ENCODE measurements at regions not wholly inside any gene's neighbourhood (a gene's known extent, or its start where the extent isn't known, plus 50 kb on each side); places are given as distances from the start of the nearest gene placed in this dataset.

DNA sequence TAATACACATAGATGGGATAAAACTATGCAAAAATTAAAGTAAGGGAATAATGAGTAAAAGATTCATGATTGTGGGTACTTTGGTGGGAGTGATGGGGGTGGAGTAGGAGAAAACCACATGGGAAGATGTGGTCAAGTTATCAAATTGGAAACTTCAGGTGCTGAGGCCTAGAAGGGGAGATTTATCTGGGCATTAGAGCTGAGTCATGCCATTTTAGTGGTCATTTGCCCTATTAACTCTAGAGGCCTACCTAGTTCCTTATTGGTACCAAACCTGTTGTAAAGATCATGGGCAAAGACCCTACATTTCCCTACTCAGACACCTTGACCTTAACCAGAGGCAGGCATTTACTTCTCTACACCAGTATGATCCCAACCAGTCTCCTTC is 125.9 kb upstream of the BCL6 start:
- Histone ChIP-seq H4K20me1 (ENCODE audit: insufficient read depth, low read length) (no peaks in the 10 kb centered on the region), H3K27me3 (ENCODE audit: control insufficient read depth, insufficient read depth, low read length) (no peaks in the 10 kb centered on the region), H3K4me3 (ENCODE audit: insufficient read depth, low read depth, low read length) (no peak overlapping the region), H3K9me3 (ENCODE audit: control insufficient read depth, insufficient read depth, low read length) (no peaks in the 10 kb centered on the region), H3K9me1 (ENCODE audit: insufficient read depth, low read length) (no peaks in the 10 kb centered on the region), H2BK20ac (ENCODE audit: low read depth, low read length) (no peak overlapping the region), H3K18ac (ENCODE audit: low read depth, low read length) (no peak overlapping the region), H2BK5ac (ENCODE audit: low read depth, low read length, poor library complexity, severe bottlenecking) (no peak overlapping the region), H3K23ac (ENCODE audit: low read depth, low read length) (no peak overlapping the region), H2BK15ac (ENCODE audit: low read depth, low read length) (no peak overlapping the region), H2AFZ (replicated peaks; ENCODE audit: low read length, poor library complexity) (no peak overlapping the region), H3K27ac (ENCODE audit: insufficient read depth, low read length) (no peak overlapping the region), H3K4ac (ENCODE audit: low read depth, low read length) (no peak overlapping the region), H2AK5ac (ENCODE audit: low read depth, low read length) (no peak overlapping the region), H4K5ac (ENCODE audit: low read depth, low read length) (no peak overlapping the region), H2AK9ac (replicated peaks; ENCODE audit: low read depth, low read length, poor library complexity) (no peak overlapping the region), H4K8ac (ENCODE audit: low read depth in 2 of 2, low read length in 2 of 2) (no peak overlapping the region), H3K56ac (ENCODE audit: extremely low read depth, insufficient read depth, low read length) (no peak overlapping the region), H3K14ac (replicated peaks; ENCODE audit: low read depth, low read length) (no peak overlapping the region), H3K4me2 (ENCODE audit: low read depth, low read length) (no peak overlapping the region), H3K9ac (ENCODE audit: low read depth, low read length) (no peak overlapping the region), H3K36me3 (ENCODE audit: control insufficient read depth, insufficient read depth, low read length) (no peaks in the 10 kb centered on the region), H3K4me1 (ENCODE audit: control insufficient read depth, insufficient read depth, low read length) (no peaks in the 10 kb centered on the region), H3K79me1 (ENCODE audit: low read depth in 1 of 2, low read length in 2 of 2) (no peaks in the 10 kb centered on the region), H4K91ac (ENCODE audit: insufficient read depth, low read depth, low read length) (no peak overlapping the region), H2BK120ac (ENCODE audit: low read depth, low read length) (no peak overlapping the region)
- no TSS peak for BruUV-seq (replicated peaks)
- no peak for ATAC-seq (ENCODE audit: low read depth)
- no peak for TF ChIP-seq SMC3 (IDR thresholded peaks at IDR 0.05; ENCODE audit: low read depth, low read length)
- TF ChIP-seq NFE2L2 (IDR thresholded peaks at IDR 0.05; ENCODE audit: low read depth, low read length): 0 out of 2 replicates have a peak, but pooled peaks have one; percentile 20
- ChIA-PET POLR2A (ENCODE audit: unreplicated experiment) (no interaction called here), CTCF (no interaction called here)
- DNase-seq: no peak
- dilution Hi-C loops (cut with HindIII; ENCODE audit: low sequenced_read_pairs, unreplicated experiment) (no loop called here), intact Hi-C loops (cut with micrococcal nuclease) (no loop called here), in situ Hi-C loops (cut with MboI; ENCODE audit: low sequenced_read_pairs) (no loop called here)

All from IMR-90 (cell line).